ENCODE measurements at regions not wholly inside any gene's neighbourhood (a gene's known extent, or its start where the extent isn't known, plus 50 kb on each side); places are given as distances from the start of the nearest gene placed in this dataset.

- intact Hi-C loops (cut with DNase I, micrococcal nuclease): no loop called here
- ATAC-seq (no peak), DNase-seq (no peak)
- Histone ChIP-seq H3K9me3 (no peaks in the 10 kb centered on the region), H3K4me3 (no peak overlapping the region), H3K36me3 (ENCODE audit: low read depth) (no peaks in the 10 kb centered on the region), H3K4me1 (ENCODE audit: low read depth) (no peaks in the 10 kb centered on the region)
- no peak for TF ChIP-seq CTCF (IDR thresholded peaks at IDR 0.05)
Observed at GRCh38 chr12:59119676-59120075, 199.4 kb upstream of the LRIG3 start.

- H3K4me3 ChIP-seq: no peak overlapping the region
- H3K9me3 ChIP-seq: no peaks in the 10 kb centered on the region
- TF ChIP-seq CTCF (IDR thresholded peaks at IDR 0.05): no peak
- DNase-seq (no peak), ATAC-seq (no peak)
- intact Hi-C loops (cut with DNase I, micrococcal nuclease): no loop called here
- no peaks in the 10 kb centered on the region for H3K36me3 ChIP-seq (ENCODE audit: low read depth)
- H3K4me1 ChIP-seq (ENCODE audit: low read depth): no peaks in the 10 kb centered on the region
Observed at GRCh38 chr12:59118356-59118755, 198.1 kb upstream of the LRIG3 start.

GRCh38 chr12:59115995-59116394, 195.7 kb upstream of the LRIG3 start:
- Histone ChIP-seq H3K4me3 (no peak overlapping the region), H3K36me3 (ENCODE audit: low read depth) (no peaks in the 10 kb centered on the region), H3K4me1 (ENCODE audit: low read depth) (no peaks in the 10 kb centered on the region), H3K9me3 (no peaks in the 10 kb centered on the region)
- DNase-seq (no peak), ATAC-seq (no peak)
- intact Hi-C loops (cut with DNase I, micrococcal nuclease): no loop called here
- no peak for TF ChIP-seq CTCF (IDR thresholded peaks at IDR 0.05)

GRCh38 chr12:59115526-59115925, 195.2 kb upstream of the LRIG3 start:
- Histone ChIP-seq H3K36me3 (ENCODE audit: low read depth) (no peaks in the 10 kb centered on the region), H3K4me3 (no peak overlapping the region), H3K9me3 (no peaks in the 10 kb centered on the region), H3K4me1 (ENCODE audit: low read depth) (no peaks in the 10 kb centered on the region)
- DNase-seq: no peak
- no peak for ATAC-seq
- intact Hi-C loops (cut with DNase I, micrococcal nuclease): no loop called here
- TF ChIP-seq CTCF (IDR thresholded peaks at IDR 0.05): no peak

GRCh38 chr12:59113831-59114615, 193.7 kb upstream of the LRIG3 start:
- intact Hi-C loops (cut with DNase I, micrococcal nuclease): loop anchor here in 1 of 2 donors (5.0 kb wide), 1 partner anchor 38 kb away; no protein-coding TSS in a partner anchor
- ATAC-seq: peak; percentile 94
- no peaks in the 10 kb centered on the region for H3K9me3 ChIP-seq

More at GRCh38 chr12:59113831-59114615, 193.7 kb upstream of the LRIG3 start:
- DNase-seq: peak; percentile 57 to 88 (median 75)
- TF ChIP-seq CTCF (IDR thresholded peaks at IDR 0.05): peak; percentile 78
- Histone ChIP-seq H3K4me1 (ENCODE audit: low read depth) (no peaks in the 10 kb centered on the region), H3K4me3 (no peak overlapping the region), H3K36me3 (ENCODE audit: low read depth) (no peaks in the 10 kb centered on the region)
